NOMO-1 (cell line): ENCODE measurements at regions not wholly inside any gene's neighbourhood (a gene's known extent, or its start where the extent isn't known, plus 50 kb on each side); places are given as distances from the start of the nearest gene placed in this dataset.
"Not testable (repeated sequence)": the region's sequence is repeated elsewhere in the genome, so short reads cannot be mapped to it uniquely, and the experiment has no call there.

Source experiments
- DNase-seq, 2 experiments: peaks; one replicate each; lab custom pipeline; 2025; ENCODE audit not compliant: unreplicated experiment in 2 of 2; lab: John Stamatoyannopoulos, UW

DNA sequence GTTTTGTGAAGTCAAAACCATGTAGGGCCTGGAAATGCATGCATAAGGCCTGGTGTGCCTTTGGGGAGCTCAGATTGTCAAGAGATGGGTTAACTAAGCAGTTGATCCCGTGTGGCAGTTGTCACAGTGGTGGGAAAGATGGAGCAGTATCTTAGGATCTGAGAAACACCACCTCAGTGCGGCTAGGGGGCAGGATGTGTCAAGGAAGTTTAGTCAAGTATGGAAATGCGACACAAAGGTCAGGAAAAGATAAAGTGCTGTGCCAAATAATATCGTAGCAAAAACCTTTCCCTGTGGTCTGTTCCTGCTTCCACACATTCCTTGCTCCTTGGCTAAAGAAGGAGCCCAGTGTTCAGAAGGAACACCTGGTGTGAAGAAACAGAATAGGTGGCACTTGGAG lies 396.4 kb downstream of the EDEM1 start:
- DNase-seq = no peak

DNA sequence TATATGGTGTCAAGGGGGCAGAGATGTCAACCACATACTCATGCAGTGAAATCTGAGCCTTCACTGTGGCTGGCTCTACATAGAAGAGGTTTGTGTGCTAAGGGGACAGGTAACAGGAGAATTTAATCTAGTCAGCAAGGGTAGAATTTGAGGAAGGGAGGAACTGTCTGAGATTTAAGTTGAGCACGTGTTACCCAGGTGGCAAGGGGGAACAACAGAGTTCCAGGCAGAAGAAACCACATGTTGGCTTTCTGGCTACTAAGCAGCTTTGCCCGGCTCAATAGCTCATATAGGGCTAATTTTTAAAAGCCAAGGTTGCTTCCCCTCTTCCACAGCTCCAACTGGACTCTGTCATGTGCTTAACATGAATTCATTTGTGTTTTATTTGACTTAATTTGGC lies 397.6 kb downstream of the EDEM1 start:
- no peak for DNase-seq

DNA sequence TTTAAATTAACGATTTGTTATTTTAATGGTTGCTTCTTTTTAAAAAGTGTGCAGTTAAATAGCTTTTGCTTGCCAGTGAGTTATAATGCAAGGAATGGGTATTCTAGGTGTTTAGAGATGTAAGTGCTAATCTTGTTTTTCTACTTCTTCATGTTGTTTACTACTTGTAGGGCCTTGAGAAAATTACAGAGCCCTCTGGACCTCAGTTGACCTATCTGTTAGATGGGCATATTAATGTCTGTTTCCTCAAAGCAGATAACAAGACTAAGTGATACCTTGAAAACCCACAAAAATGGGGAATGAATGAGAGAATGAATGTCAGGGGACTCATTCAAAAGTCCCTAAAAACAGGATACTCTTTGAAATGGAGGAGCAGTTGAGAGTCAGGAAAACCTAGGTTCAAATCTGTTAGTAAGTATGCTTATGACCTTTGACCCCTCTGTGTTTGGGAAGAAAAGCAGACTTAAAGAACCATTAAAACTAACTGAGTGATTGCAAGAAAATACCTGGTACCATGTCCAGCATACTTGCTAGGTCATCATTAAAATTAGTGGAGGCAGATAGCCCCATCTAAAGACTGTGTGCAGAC lies 419.5 kb downstream of the EDEM1 start:
- no peak for DNase-seq

DNA sequence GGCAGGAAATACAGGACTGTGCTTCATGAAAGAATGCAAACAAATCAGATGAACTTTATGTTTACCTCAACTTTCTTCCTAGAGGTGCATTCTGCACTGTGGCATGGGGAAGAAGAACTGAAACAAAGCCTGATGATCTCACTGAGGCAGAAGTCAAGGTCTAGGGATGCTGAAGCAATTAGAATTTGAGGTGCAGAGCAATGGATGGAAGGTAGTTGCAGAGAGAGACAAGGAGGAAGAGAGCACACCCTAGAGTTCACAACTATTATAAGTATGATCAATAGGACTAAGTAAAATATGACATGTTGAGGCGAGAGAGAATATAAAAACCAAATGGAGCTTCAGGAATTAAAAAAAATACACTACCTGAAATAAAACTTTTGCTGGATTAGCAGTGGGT lies 420.1 kb downstream of the EDEM1 start:
- DNase-seq = peak in 1 of 2 experiments; percentile 44

GRCh38 chr3:5608971-5609370 lies 421.5 kb downstream of the EDEM1 start:
- not testable (repeated sequence) for DNase-seq

GRCh38 chr3:5613599-5613998 lies 426.1 kb downstream of the EDEM1 start:
- DNase-seq = no peak

GRCh38 chr3:5616873-5617272 lies 429.4 kb downstream of the EDEM1 start:
- peak; percentile 6 to 68 for DNase-seq

- no peak for DNase-seq
These were observed 430.7 kb downstream of the EDEM1 start for GRCh38 chr3:5618170-5618569.

- DNase-seq = peak in 1 of 2 experiments; percentile 69
These were observed 442.9 kb downstream of the EDEM1 start for GRCh38 chr3:5630406-5630805.

DNA sequence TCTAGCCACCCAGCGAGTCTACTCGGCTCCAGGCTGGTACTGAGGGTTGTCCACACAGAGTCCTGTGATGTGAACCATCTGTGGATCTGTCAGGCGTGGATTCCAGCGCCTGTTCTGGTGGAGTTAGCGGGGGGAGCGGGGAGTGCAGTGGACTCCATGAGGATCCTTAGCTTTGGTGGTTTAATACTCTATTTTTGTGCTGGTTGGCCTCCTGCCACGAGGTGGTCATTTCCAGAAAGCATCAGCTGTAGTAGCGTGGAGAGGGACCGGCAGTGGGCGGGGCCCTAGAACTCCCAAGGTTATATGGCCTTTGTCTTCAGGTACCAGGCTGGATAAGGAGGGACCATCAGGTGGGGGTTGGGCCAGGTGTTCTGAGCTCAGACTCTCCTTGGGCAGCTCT lies 446.5 kb downstream of the EDEM1 start:
- no peak for DNase-seq

DNA sequence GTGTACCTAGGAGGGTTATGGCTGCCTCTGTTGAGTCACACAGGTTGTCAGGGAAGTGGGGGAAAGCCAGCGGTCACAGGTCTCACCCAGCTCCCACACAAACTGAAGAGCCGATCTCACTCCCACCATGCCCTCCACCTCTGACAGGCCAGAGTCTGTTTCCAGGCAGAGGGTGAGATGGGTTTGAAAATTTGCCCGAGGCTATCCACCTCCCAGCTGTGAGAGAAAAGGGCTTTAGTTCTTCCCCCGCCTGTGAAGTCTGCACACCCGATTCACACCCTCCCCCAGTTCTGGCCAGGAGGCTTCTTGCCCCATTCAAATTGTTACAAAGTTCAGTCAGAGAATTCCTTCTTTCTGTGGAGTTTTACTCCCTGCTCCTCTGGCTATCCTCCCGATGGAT lies 446.9 kb downstream of the EDEM1 start:
- no peak for DNase-seq

DNA sequence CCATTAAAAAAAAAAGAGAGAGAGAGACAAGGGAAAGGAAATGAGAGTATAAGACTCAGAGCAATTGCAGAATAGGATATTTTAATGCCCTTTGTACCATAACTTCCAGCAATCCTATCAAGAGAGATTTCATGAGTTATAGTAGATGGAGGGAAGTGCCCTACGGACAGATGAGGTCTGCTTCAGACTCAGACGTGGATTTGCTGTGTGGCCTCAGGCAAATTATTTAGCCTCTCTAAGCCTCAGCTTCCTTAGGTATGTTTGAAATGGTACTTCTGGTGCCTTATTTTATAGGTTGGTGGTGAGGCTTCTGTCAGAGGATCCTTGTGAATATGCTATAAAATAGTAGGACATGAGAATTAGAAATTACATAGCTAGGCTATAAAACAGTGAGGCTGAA lies 448.2 kb downstream of the EDEM1 start:
- DNase-seq = no peak

DNA sequence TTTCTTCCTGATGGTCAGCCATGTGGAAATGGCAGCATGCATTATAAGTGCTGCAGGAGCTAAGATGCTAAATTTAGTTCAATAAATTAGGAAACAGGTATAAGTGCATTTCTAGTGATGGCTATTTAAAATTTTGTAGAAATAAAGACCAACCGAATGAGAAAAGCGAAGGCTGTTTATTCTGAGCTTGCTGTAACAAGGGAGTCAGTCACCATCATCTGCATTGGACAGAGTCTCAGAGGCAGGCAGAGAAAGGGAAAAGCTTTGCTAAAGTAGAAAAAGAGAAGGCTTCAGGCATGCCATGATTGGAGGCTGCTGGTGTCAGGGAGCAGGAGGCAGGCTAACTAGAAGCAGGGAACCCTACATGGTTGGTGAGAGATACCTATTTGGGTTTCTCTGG lies 451.0 kb downstream of the EDEM1 start:
- DNase-seq = no peak

DNA sequence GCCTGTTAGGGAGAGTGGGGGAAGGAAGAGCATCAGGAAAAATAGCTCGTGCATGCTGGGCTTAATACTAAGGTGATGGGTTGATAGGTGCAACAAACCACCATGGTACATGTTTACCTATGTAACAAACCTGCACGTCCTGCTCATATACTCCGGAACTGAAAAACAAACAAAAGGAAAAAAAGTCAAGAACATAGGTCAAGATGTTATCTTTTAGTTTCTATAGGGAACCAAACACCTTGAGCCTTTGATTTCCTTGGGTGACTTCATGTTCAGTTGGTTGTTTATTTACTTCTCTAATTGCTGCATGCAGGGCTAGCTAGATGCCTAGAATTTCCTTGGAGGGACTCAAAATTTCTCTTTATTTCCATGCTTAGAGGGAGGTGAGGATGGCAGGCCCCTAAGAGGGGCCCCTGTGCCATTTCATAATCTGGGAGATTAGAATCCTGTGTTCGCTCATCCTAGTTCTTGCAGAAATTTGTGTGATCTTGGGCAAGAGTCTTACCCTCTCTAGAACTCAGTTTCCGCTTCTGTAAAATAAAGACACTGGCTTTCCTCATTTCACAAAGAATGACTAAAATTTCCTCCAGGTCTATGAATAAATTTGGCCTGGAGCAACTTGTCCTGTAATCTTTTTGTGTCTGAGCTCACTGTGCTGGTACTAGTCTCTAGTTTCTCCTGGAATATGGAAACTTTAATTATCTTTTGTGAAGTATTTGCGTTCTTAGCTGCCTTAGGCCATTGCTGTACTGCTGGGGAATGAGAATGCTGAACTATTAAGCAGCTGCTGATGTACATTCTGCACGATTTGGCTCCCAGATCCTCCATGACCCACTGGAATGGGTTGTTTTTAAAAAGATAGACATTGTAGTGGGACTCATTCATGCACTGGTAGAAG lies 457.5 kb downstream of the EDEM1 start:
- peak; percentile 66 to 76 for DNase-seq

- DNase-seq = no peak
These were observed 458.3 kb downstream of the EDEM1 start for GRCh38 chr3:5645692-5646410.

DNA sequence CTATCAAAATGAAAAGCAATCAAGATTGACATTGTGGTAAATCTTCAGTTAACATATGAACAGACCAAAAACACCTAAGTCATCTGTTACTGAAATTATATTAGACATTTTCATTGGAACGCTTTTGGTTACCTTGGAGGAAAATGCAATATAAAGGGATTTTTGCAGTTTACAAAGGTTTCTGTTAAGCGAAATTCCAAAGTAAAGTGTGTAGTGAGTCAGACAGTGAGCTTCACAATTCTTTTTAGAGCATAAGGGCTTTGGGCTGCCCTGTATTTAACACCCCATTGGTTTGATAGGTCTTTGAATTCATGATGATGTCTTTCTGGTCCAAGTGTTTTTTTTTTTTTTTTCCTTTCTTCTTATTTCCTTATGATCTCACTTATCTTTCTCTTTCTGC lies 462.8 kb downstream of the EDEM1 start:
- no peak for DNase-seq

DNA sequence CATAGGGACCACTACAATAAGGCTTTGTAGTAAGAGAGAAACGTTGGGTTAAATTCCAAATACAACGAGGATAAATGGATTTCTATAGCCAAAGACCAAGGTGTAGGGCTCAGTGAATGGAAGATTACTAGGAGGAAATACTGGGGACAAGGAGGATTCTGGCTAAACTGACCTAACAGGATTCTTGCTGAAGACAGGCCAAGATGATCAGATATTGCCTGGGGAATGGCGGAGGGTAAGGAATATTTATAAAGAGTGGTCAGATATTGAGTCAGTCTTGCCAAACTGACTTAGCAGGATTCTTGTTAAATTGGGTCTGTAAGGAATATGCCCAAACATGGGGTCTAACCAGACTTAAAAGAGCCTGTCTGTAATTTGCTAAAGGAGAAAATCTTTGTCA lies 463.8 kb downstream of the EDEM1 start:
- no peak for DNase-seq

DNA sequence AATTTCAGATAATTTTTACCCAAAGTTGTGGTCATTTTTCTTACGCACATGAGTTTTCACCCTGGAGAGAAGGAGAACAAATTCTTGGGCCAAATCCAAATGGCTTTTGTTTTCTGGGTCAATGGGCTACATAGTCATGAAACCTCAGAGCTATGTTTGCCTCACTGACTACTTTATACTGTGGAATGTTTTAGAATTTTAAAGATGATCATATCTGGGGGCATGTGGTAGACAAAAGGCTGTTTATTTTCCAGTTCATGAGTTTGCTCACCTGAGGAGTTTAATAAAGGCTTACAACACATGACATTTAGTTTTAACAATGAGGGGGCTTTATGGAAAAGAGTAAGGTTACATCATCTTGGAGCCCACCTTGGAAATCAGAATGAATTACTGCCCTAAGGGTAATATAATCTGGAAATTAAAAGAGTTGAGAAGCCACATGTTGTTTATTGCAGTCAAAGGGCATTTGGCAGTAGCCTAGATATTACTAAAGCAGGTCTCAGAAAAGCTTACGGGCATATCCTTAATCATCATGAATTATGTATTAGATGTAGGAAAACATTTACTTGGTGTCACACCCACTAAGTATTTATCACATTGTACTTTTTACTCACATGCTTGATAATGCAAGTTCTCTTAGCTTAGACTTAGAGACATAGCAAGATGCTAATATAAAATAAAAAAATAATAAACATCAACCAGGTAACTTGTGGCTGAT lies 466.1 kb downstream of the EDEM1 start:
- DNase-seq = no peak

GRCh38 chr3:5657106-5657505 lies 469.6 kb downstream of the EDEM1 start:
- peak; percentile 77 to 98 for DNase-seq

DNA sequence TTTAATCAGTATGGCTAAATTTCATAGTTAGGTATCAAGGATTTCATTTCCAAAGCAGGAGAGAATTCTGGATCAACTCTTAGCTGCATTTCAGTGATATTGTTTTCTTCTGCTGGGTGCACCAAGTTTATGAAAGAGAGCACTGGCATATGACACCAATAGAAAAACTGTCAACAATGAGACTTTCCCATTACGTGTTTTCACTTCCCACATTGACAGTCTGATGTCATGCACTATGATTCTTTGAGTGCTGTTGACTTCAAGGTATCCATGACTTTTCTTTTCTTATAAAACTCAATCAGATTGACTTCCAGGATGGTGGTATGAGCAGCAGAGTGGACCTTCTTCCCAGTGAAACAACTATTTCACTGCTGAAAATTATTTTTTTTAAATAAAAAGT lies 476.1 kb downstream of the EDEM1 start:
- DNase-seq = no peak

GRCh38 chr3:5666455-5666854 lies 478.9 kb downstream of the EDEM1 start:
- DNase-seq = no peak
